H9 (cell line): ENCODE measurements at regions not wholly inside any gene's neighbourhood (a gene's known extent, or its start where the extent isn't known, plus 50 kb on each side); places are given as distances from the start of the nearest gene placed in this dataset.

Experiments used
- DNase-seq: peaks from one replicate; pipeline ENCODE4 v3.0.0-alpha.2; 2017
- H2AFZ ChIP-seq: one replicate; pipeline ENCODE4 v1.6.1; 2013; ENCODE audit warnings: mild to moderate bottlenecking, low read length, control low read depth, moderate library complexity
- H2AK5ac ChIP-seq: 2 replicates; pipeline ENCODE4 v1.6.1; 2013; ENCODE audit warnings: low read length, control low read depth, mixed read lengths; ENCODE audit not compliant: insufficient read length
- H2BK120ac ChIP-seq: one replicate; pipeline ENCODE4 v1.6.1; 2013; ENCODE audit warnings: low read depth, mild to moderate bottlenecking, low read length, control low read depth, inconsistent platforms; ENCODE audit not compliant: poor library complexity, severe bottlenecking
- H2BK12ac ChIP-seq: 2 replicates; pipeline ENCODE4 v1.6.1; 2013; ENCODE audit warnings: low read length, control low read depth, mixed read lengths, low read depth; ENCODE audit not compliant: insufficient read length
- H2BK15ac ChIP-seq: 2 replicates; pipeline ENCODE4 v1.6.1; 2013; ENCODE audit warnings: low read depth, low read length, control low read depth
- H2BK20ac ChIP-seq: one replicate; pipeline ENCODE4 v1.6.1; 2013; ENCODE audit warnings: low read depth, mild to moderate bottlenecking, low read length, control low read depth, inconsistent platforms; ENCODE audit not compliant: poor library complexity, severe bottlenecking
- H2BK5ac ChIP-seq: 2 replicates; pipeline ENCODE4 v1.6.1; 2013; ENCODE audit warnings: low read length, control low read depth, mixed read lengths; ENCODE audit not compliant: insufficient read length
- H3K14ac ChIP-seq: 2 replicates; pipeline ENCODE4 v1.6.1; 2013; ENCODE audit warnings: low read length, control low read depth; ENCODE audit not compliant: insufficient read depth
- H3K18ac ChIP-seq: 2 replicates; pipeline ENCODE4 v1.6.1; 2013; ENCODE audit warnings: low read depth, mild to moderate bottlenecking, mixed read lengths, low read length, control low read depth; ENCODE audit not compliant: insufficient read length
- H3K23ac ChIP-seq: 2 replicates; pipeline ENCODE4 v1.6.1; 2013; ENCODE audit warnings: low read length, control low read depth, mixed read lengths, low read depth; ENCODE audit not compliant: insufficient read length
- H3K23me2 ChIP-seq: 2 replicates; pipeline ENCODE4 v1.6.1; 2013; ENCODE audit warnings: low read depth, mild to moderate bottlenecking, mixed read lengths, low read length, control low read depth; ENCODE audit not compliant: insufficient read length, poor library complexity, severe bottlenecking
- H3K27ac ChIP-seq: 2 replicates; pipeline ENCODE4 v1.5.1; 2013; ENCODE audit warnings: low read length, control low read depth, mixed read lengths, low read depth; ENCODE audit not compliant: insufficient read length
- H3K27me3 ChIP-seq: 2 replicates; pipeline ENCODE4 v1.6.1; 2013; ENCODE audit warnings: low read length, control low read depth, inconsistent platforms; ENCODE audit not compliant: insufficient read depth
- H3K4ac ChIP-seq: 2 replicates; pipeline ENCODE4 v1.6.1; 2013; ENCODE audit warnings: low read depth, mild to moderate bottlenecking, control low read depth, inconsistent platforms, low read length, moderate library complexity
- H3K4me1 ChIP-seq: 2 replicates; pipeline ENCODE4 v1.6.1; 2013; ENCODE audit warnings: low read length, control low read depth, inconsistent platforms; ENCODE audit not compliant: insufficient read depth
- H3K4me2 ChIP-seq: 2 replicates; pipeline ENCODE4 v1.6.1; 2013; ENCODE audit warnings: low read length, control low read depth, mixed read lengths; ENCODE audit not compliant: insufficient read length, insufficient read depth
- H3K56ac ChIP-seq: 2 replicates; pipeline ENCODE4 v1.6.1; 2013; ENCODE audit warnings: low read depth, mild to moderate bottlenecking, mixed read lengths, low read length, control low read depth; ENCODE audit not compliant: insufficient read length
- H3K79me1 ChIP-seq: 2 replicates; pipeline ENCODE4 v1.6.1; 2013; ENCODE audit warnings: low read depth, mild to moderate bottlenecking, moderate library complexity, low read length, control low read depth, inconsistent platforms; ENCODE audit not compliant: insufficient read depth, poor library complexity, severe bottlenecking
- H3K79me2 ChIP-seq: 2 replicates; pipeline ENCODE4 v1.6.1; 2013; ENCODE audit warnings: low read length, control low read depth, inconsistent platforms; ENCODE audit not compliant: insufficient read depth
- H3K9ac ChIP-seq: 2 replicates; pipeline ENCODE4 v1.6.1; 2013; ENCODE audit warnings: low read length, control low read depth, mixed read lengths; ENCODE audit not compliant: insufficient read length; ENCODE audit errors: extremely low read depth
- H3K9me3 ChIP-seq: one replicate; pipeline ENCODE4 v1.6.1; 2013; ENCODE audit warnings: low read depth, low read length, inconsistent platforms; ENCODE audit not compliant: control insufficient read depth
- H3T11ph ChIP-seq: one replicate; pipeline ENCODE4 v1.6.1; 2013; ENCODE audit warnings: mild to moderate bottlenecking, low read length, control low read depth, inconsistent platforms
- H4K20me1 ChIP-seq: one replicate; pipeline ENCODE4 v1.6.1; 2013; ENCODE audit not compliant: control insufficient read depth, insufficient read length, insufficient read depth
- H4K5ac ChIP-seq: 2 replicates; pipeline ENCODE4 v1.6.1; 2013; ENCODE audit warnings: low read depth, mild to moderate bottlenecking, mixed read lengths, low read length, control low read depth; ENCODE audit not compliant: insufficient read length
- H4K8ac ChIP-seq: replicated peaks from 2 replicates; pipeline ENCODE4 v1.6.1; 2013; ENCODE audit warnings: low read length, control low read depth, mixed read lengths, low read depth; ENCODE audit not compliant: insufficient read length
- H4K91ac ChIP-seq: 2 replicates; pipeline ENCODE4 v1.6.1; 2013; ENCODE audit warnings: low read depth, mild to moderate bottlenecking, moderate library complexity, mixed read lengths, low read length, control low read depth; ENCODE audit not compliant: insufficient read length
- H3K27ac Mint-ChIP-seq, 3 experiments: 2 replicates in 2 of 3; 3 replicates in 1 of 3; pipeline ENCODE4 v1.8.0; 2020 to 2021; ENCODE audit warnings: mixed read lengths in 3 of 3, mild to moderate bottlenecking in 1 of 3, moderate library complexity in 1 of 3
- H3K27me3 Mint-ChIP-seq: 2 replicates; pipeline ENCODE4 v1.8.0; 2021; ENCODE audit warnings: low read depth, mild to moderate bottlenecking, moderate library complexity, mixed read lengths
- H3K36me3 Mint-ChIP-seq, 3 experiments: 2 replicates in 2 of 3; 3 replicates in 1 of 3; pipeline ENCODE4 v1.8.0; 2020 to 2021; ENCODE audit warnings: low read depth in 3 of 3, mixed read lengths in 3 of 3; ENCODE audit not compliant: insufficient read depth in 1 of 3
- H3K4me1 Mint-ChIP-seq, 2 experiments: 2 replicates each; pipeline ENCODE4 v1.8.0; 2020; ENCODE audit warnings: mixed read lengths in 2 of 2
- H3K4me3 Mint-ChIP-seq, 2 experiments: 2 replicates in 1 of 2; 3 replicates in 1 of 2; pipeline ENCODE4 v1.8.0; 2020 to 2021; ENCODE audit warnings: mild to moderate bottlenecking in 2 of 2, mixed read lengths in 2 of 2, moderate library complexity in 1 of 2
- H3K9me3 Mint-ChIP-seq, 2 experiments: 2 replicates in 1 of 2; 3 replicates in 1 of 2; pipeline ENCODE4 v1.8.0; 2020; ENCODE audit warnings: mild to moderate bottlenecking in 2 of 2, mixed read lengths in 2 of 2, moderate library complexity in 1 of 2
- WGBS: extraction: QIAGEN DNeasy Blood & Tissue Kit; methylation state at CpG from one replicate; pipeline ENCODE4 v1.1.7; 2013; ENCODE audit warnings: missing lambda C conversion rate, low lambda C conversion rate, mixed read lengths; ENCODE audit not compliant: insufficient read length; ENCODE audit errors: extremely low coverage; 5-methylcytosine and 5-hydroxymethylcytosine counted together
- TF ChIP-seq, protein P1 (sequence below): fragments of 200-600 bp; sonication (generic); conservative IDR thresholded peaks from 3 replicates; pipeline ENCODE4 v1.8.0; 2021; ENCODE audit warnings: antibody characterized with exemption, mild to moderate bottlenecking

DNA sequence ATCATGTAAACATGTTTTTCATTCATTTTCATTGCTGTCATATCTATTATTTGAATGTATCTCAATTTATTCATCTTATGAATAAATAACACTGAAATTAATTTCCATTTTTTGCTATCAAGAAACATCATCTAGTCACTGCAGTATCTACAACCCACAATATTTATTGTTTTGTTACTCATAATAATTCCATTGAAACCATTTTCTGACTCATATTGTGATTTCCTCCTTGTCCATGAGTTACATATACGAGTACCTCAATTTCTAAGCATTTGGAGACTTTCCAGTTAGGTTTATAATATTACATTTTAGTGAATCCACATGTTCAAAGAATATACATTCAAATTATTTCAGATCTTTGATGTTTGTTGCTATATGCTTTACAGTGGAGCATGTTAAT, 1524.0 kb downstream of the SLITRK1 start:
- H3K36me3 Mint-ChIP-seq: no peaks in the 10 kb centered on the region
- Histone ChIP-seq H2BK12ac (no peak overlapping the region), H3K4ac (no peak overlapping the region), H3K23ac (no peak overlapping the region), H3K79me2 (no peaks in the 10 kb centered on the region), H3K14ac (no peak overlapping the region), H3K27me3 (no peaks in the 10 kb centered on the region), H2BK20ac (no peak overlapping the region), H4K20me1 (no peaks in the 10 kb centered on the region), H3K4me1 (no peaks in the 10 kb centered on the region), H4K5ac (no peak overlapping the region), H3K79me1 (no peaks in the 10 kb centered on the region), H2BK120ac (no peak overlapping the region), H3K18ac (no peak overlapping the region), H4K91ac (no peak overlapping the region), H3K27ac (no peak overlapping the region), H3K4me2 (no peak overlapping the region), H4K8ac (no peak overlapping the region), H2AFZ (no peak overlapping the region), H3T11ph (no peak overlapping the region), H2BK5ac (no peak overlapping the region), H2BK15ac (no peak overlapping the region), H3K9ac (no peak overlapping the region), H3K56ac (no peak overlapping the region), H3K23me2 (no peaks in the 10 kb centered on the region), H3K9me3 (no peaks in the 10 kb centered on the region), H2AK5ac (no peak overlapping the region)
- no peak overlapping the region for H3K4me3 Mint-ChIP-seq
- TF ChIP-seq, protein P1, sequence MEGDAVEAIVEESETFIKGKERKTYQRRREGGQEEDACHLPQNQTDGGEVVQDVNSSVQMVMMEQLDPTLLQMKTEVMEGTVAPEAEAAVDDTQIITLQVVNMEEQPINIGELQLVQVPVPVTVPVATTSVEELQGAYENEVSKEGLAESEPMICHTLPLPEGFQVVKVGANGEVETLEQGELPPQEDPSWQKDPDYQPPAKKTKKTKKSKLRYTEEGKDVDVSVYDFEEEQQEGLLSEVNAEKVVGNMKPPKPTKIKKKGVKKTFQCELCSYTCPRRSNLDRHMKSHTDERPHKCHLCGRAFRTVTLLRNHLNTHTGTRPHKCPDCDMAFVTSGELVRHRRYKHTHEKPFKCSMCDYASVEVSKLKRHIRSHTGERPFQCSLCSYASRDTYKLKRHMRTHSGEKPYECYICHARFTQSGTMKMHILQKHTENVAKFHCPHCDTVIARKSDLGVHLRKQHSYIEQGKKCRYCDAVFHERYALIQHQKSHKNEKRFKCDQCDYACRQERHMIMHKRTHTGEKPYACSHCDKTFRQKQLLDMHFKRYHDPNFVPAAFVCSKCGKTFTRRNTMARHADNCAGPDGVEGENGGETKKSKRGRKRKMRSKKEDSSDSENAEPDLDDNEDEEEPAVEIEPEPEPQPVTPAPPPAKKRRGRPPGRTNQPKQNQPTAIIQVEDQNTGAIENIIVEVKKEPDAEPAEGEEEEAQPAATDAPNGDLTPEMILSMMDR: no peak
- H3K27me3 Mint-ChIP-seq: no peaks in the 10 kb centered on the region
- no peak for DNase-seq
- WGBS: no CpG with 5 or more reads among the region's 1 CpG
- H3K27ac Mint-ChIP-seq: no peak overlapping the region
- peaks cover 0 to 3% of the 10 kb centered on the region in 2 experiments; a peak in 3 of 4 replicates for H3K4me1 Mint-ChIP-seq
- H3K9me3 Mint-ChIP-seq: no peaks in the 10 kb centered on the region
